Glutamatergic neuron (in vitro differentiated cells): ENCODE measurements at regions not wholly inside any gene's neighbourhood (a gene's known extent, or its start where the extent isn't known, plus 50 kb on each side); places are given as distances from the start of the nearest gene placed in this dataset.

Experiments
- DNase-seq: peaks from one replicate; pipeline ENCODE4 v3.0.0; 2022
- H3K27ac Mint-ChIP-seq: one replicate; pipeline ENCODE4 v1.8.0; 2020; ENCODE audit warnings: mild to moderate bottlenecking, mixed read lengths, inconsistent platforms; ENCODE audit not compliant: unreplicated experiment
- H3K27me3 Mint-ChIP-seq: one replicate; pipeline ENCODE4 v1.8.0; 2020; ENCODE audit warnings: mild to moderate bottlenecking, moderate library complexity, mixed read lengths, inconsistent platforms; ENCODE audit not compliant: unreplicated experiment
- H3K36me3 Mint-ChIP-seq: one replicate; pipeline ENCODE4 v1.8.0; 2020; ENCODE audit warnings: mild to moderate bottlenecking, mixed read lengths, inconsistent platforms; ENCODE audit not compliant: unreplicated experiment
- H3K4me1 Mint-ChIP-seq: one replicate; pipeline ENCODE4 v1.8.0; 2020; ENCODE audit warnings: mild to moderate bottlenecking, low read depth, mixed read lengths, inconsistent platforms; ENCODE audit not compliant: unreplicated experiment
- H3K4me3 Mint-ChIP-seq: one replicate; pipeline ENCODE4 v1.8.0; 2020; ENCODE audit warnings: mild to moderate bottlenecking, mixed read lengths, inconsistent platforms; ENCODE audit not compliant: unreplicated experiment
- H3K9me3 Mint-ChIP-seq: one replicate; pipeline ENCODE4 v1.8.0; 2020; ENCODE audit warnings: mild to moderate bottlenecking, moderate library complexity, mixed read lengths, inconsistent platforms; ENCODE audit not compliant: unreplicated experiment
- TF ChIP-seq, protein P1 (sequence below): fragments of 200-600 bp; sonication (generic); IDR thresholded peaks from one replicate; pipeline ENCODE4 v1.5.0; 2021; ENCODE audit not compliant: partially characterized antibody, unreplicated experiment

DNA sequence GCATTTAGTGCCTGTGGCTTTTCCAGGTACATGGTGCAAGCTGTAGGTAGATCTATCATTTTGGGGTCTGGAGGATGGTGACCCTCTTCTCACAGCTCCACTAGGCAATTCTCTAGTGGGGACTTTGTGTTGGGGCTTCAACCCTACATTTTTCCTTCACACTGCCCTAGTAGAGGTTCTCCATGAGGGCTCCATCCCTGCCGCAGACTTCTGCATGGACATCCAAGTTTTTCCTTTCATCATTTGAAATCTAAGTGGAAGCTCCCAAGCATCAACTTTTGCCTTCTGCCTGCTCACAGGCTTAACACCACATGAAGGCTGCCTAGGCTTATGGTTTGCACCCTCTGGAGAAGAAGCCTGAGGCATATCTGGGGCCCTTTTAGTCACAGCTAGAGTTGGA, 492.7 kb downstream of the PIK3C3 start:
- no peaks in the 10 kb centered on the region for H3K27me3 Mint-ChIP-seq
- no peak overlapping the region for H3K4me3 Mint-ChIP-seq
- no peaks in the 10 kb centered on the region for H3K9me3 Mint-ChIP-seq
- DNase-seq, result no peak
- peaks cover 10% of the 10 kb centered on the region for H3K36me3 Mint-ChIP-seq
- H3K4me1 Mint-ChIP-seq, result no peaks in the 10 kb centered on the region
- no peak overlapping the region for H3K27ac Mint-ChIP-seq
- TF ChIP-seq, protein P1, sequence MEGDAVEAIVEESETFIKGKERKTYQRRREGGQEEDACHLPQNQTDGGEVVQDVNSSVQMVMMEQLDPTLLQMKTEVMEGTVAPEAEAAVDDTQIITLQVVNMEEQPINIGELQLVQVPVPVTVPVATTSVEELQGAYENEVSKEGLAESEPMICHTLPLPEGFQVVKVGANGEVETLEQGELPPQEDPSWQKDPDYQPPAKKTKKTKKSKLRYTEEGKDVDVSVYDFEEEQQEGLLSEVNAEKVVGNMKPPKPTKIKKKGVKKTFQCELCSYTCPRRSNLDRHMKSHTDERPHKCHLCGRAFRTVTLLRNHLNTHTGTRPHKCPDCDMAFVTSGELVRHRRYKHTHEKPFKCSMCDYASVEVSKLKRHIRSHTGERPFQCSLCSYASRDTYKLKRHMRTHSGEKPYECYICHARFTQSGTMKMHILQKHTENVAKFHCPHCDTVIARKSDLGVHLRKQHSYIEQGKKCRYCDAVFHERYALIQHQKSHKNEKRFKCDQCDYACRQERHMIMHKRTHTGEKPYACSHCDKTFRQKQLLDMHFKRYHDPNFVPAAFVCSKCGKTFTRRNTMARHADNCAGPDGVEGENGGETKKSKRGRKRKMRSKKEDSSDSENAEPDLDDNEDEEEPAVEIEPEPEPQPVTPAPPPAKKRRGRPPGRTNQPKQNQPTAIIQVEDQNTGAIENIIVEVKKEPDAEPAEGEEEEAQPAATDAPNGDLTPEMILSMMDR, result no peak

DNA sequence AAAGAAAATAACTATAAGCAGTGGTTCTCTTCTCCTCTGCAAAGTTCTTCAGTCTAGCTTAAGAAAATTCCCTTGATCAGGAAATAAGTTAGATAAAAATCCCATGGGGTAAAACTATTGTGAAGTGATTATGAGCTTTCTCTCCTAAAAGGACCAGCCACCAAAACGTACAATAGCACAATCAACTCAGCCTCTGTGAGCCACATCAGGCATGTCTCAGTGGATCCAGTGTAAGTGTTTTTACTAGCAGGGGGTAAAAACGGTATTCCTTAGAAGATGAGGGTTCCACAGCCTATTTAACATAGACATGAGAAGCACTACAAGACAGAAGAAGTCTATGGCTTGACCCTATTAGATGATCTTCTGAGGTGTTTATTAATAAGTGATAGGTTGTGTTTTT, 503.2 kb downstream of the PIK3C3 start:
- H3K36me3 Mint-ChIP-seq, result no peaks in the 10 kb centered on the region

DNA sequence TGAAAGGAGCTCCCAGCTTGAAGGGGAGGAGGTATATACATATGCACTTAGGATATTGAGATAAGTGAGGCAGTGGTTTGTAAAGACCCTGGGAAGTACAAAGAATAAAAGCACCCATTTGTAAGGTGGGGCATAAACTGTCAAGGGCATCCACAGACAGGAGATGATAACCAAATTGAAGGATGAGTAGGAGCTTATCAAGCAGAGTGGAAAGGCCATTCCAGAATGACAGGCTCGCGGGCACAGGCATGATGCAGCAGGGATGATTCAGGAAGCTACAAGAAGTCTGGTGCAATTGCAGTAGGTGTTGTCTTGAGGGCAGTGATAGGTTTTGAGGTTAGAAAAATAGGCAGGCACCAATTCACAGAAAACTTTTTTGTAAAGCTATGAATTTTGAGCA, 504.8 kb downstream of the PIK3C3 start:
- no peaks in the 10 kb centered on the region for H3K36me3 Mint-ChIP-seq
- no peaks in the 10 kb centered on the region for H3K4me1 Mint-ChIP-seq
- H3K27ac Mint-ChIP-seq, result no peak overlapping the region
- H3K27me3 Mint-ChIP-seq, result peaks cover 1% of the 10 kb centered on the region
- no peak for DNase-seq
- TF ChIP-seq, protein P1, result no peak
- H3K9me3 Mint-ChIP-seq, result no peaks in the 10 kb centered on the region
- no peak overlapping the region for H3K4me3 Mint-ChIP-seq

More for the DNA sequence above, 503.2 kb downstream of the PIK3C3 start:
- TF ChIP-seq, protein P1, result no peak
- H3K4me3 Mint-ChIP-seq, result no peak overlapping the region
- H3K9me3 Mint-ChIP-seq, result no peaks in the 10 kb centered on the region
- no peaks in the 10 kb centered on the region for H3K4me1 Mint-ChIP-seq
- H3K27ac Mint-ChIP-seq, result no peak overlapping the region
- H3K27me3 Mint-ChIP-seq, result peaks cover 1% of the 10 kb centered on the region
- DNase-seq, result no peak

DNA sequence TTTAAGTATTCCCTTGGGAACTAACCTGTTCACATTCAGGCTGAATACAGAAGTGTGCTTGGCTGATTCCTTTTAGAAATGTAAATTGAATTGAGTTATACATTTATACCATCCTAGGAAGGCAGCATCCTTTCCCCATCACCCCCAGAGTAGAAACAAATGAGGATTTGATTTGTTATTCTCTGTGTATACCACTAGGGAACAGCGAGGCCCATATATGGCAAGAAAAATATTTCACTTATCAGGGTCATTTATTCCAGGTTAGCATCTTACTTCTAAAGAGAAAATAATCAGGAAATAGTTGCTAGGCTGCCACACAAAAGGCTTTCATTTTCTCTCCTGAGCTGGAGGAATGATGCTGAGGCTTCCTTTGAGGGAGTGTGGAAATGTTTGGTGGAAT, 516.9 kb downstream of the PIK3C3 start:
- DNase-seq, result no peak
- Mint-ChIP-seq H3K4me1 (no peaks in the 10 kb centered on the region), H3K36me3 (no peaks in the 10 kb centered on the region), H3K27me3 (no peaks in the 10 kb centered on the region), H3K9me3 (no peaks in the 10 kb centered on the region), H3K27ac (no peak overlapping the region), H3K4me3 (no peak overlapping the region)
- TF ChIP-seq, protein P1, result no peak

DNA sequence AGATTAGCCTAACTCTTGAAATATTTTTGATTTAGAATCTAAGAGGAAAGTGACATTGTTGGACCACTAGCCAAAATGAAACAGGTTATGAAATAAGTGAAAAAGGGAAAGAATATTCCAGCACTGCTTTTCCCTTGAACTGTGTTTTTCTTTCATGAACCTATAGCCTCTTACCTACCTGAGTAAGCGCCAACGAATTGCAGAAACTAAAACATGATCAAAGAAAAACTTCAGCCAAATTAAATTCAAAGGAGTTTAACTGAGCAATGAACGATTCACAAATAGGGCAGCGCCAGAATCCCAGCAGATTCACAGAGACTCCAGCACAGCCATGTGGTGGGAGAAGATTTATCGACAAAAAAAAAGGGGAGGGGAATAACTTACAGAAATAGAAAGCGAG, 518.6 kb downstream of the PIK3C3 start:
- DNase-seq, result no peak
- no peak overlapping the region for H3K27ac Mint-ChIP-seq
- H3K9me3 Mint-ChIP-seq, result no peaks in the 10 kb centered on the region
- no peaks in the 10 kb centered on the region for H3K36me3 Mint-ChIP-seq
- no peaks in the 10 kb centered on the region for H3K4me1 Mint-ChIP-seq
- no peak overlapping the region for H3K4me3 Mint-ChIP-seq
- TF ChIP-seq, protein P1, result no peak
- H3K27me3 Mint-ChIP-seq, result no peaks in the 10 kb centered on the region
